ENCODE measurements at regions not wholly inside any gene's neighbourhood (a gene's known extent, or its start where the extent isn't known, plus 50 kb on each side); places are given as distances from the start of the nearest gene placed in this dataset.
"Not testable (repeated sequence)": the region's sequence is repeated elsewhere in the genome, so short reads cannot be mapped to it uniquely, and the experiment has no call there.

- TF ChIP-seq PATZ1 (CRISPR knock-in tag; IDR thresholded peaks at IDR 0.05) (peak; percentile 86), TFAP4 (IDR thresholded peaks at IDR 0.05; ENCODE audit: borderline replicate concordance, low read depth) (0 out of 2 replicates have a peak, but pooled peaks have one; percentile 24), POLR2G (IDR thresholded peaks at IDR 0.05; ENCODE audit: low read depth, low read length) (peak; percentile 78), ZSCAN9 (CRISPR knock-in tag; IDR thresholded peaks at IDR 0.05; ENCODE audit: borderline replicate concordance) (0 out of 2 replicates have a peak, but pooled peaks have one; percentile 40), ZNF614 (CRISPR knock-in tag; IDR thresholded peaks at IDR 0.05; ENCODE audit: borderline replicate concordance) (peak; percentile 82; the same call in 1 of the 2 replicates), RFXAP (CRISPR knock-in tag; IDR thresholded peaks at IDR 0.05; ENCODE audit: borderline replicate concordance) (peak; percentile 75; the same call in 1 of the 2 replicates), ZNF331 (CRISPR knock-in tag; IDR thresholded peaks at IDR 0.05) (peak; percentile 34; the same call in 1 of the 2 replicates), ZBTB43 (CRISPR knock-in tag; conservative IDR thresholded peaks at IDR 0.05) (peak; percentile 52; the same call in 1 of the 2 replicates), HNRNPLL (IDR thresholded peaks at IDR 0.05; ENCODE audit: low read depth, low read length, poor library complexity, severe bottlenecking) (peak; percentile 50), IRF9 (CRISPR knock-in tag; IDR thresholded peaks at IDR 0.05; ENCODE audit: borderline replicate concordance) (0 out of 2 replicates have a peak, but pooled peaks have one; percentile 50), NONO (CRISPR knock-in tag; conservative IDR thresholded peaks at IDR 0.05) (peak; percentile 49; the same call in 1 of the 2 replicates), EP300 (CRISPR knock-in tag; IDR thresholded peaks at IDR 0.05; ENCODE audit: borderline replicate concordance) (0 out of 2 replicates have a peak, but pooled peaks have one; percentile 31), NR2C2 (CRISPR knock-in tag; IDR thresholded peaks at IDR 0.05; ENCODE audit: borderline replicate concordance) (0 out of 2 replicates have a peak, but pooled peaks have one; percentile 27), MYC (CRISPR knock-in tag; IDR thresholded peaks at IDR 0.05; ENCODE audit: borderline replicate concordance) (peak; percentile 49; the same call in 1 of the 2 replicates), SAP130 (CRISPR knock-in tag; IDR thresholded peaks at IDR 0.05; ENCODE audit: low read depth) (peak; percentile 66; the same call in 1 of the 2 replicates), ASH2L (IDR thresholded peaks at IDR 0.05; ENCODE audit: insufficient read length, low read depth, low read length) (peak; percentile 45), KLF12 (CRISPR knock-in tag; IDR thresholded peaks at IDR 0.05; ENCODE audit: borderline replicate concordance) (0 out of 2 replicates have a peak, but pooled peaks have one; percentile 40)
- not testable (repeated sequence) for TF ChIP-seq NONO (IDR thresholded peaks at IDR 0.05); EP300 (IDR thresholded peaks at IDR 0.05; ENCODE audit: low read depth in 2 of 2, low read length in 2 of 2)
Observed at GRCh38 chr9:62801961-62802718, 1612.3 kb downstream of the SPATA31A7 start (continued).

All from HepG2 (cell line).